GM18502 (cell line): ENCODE measurements at regions not wholly inside any gene's neighbourhood (a gene's known extent, or its start where the extent isn't known, plus 50 kb on each side); places are given as distances from the start of the nearest gene placed in this dataset.
A peak's percentile ranks its signal among the peaks of the same experiment; 100 is the strongest.
"Not testable (repeated sequence)": the region's sequence is repeated elsewhere in the genome, so short reads cannot be mapped to it uniquely, and the experiment has no call there.

ENCODE experiments used
- ATAC-seq: cut with Tn5 transposase; IDR thresholded peaks from one replicate; pipeline ENCODE4 v1.9.1; 2021; ENCODE audit warnings: mild to moderate bottlenecking; ENCODE audit not compliant: unreplicated experiment, poor library complexity

DNA sequence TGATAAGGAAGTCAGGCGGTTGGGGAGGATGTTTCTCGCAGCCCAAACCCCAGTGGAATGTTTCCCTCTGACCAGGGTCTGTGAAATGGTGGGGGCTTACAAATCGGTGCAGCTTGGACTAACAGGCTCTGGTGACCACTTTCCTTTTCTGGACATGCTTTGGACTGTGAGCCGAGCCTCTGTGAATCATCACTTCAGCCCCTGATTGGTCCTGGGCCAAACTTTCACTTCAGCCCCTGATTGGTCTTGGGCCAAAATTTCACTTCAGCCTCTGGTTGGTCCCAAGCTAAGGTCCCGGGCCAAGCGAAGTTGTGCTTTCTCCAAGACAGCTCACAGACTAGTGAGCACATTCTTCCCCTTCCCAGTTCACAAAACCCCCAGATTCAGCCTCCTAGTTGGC is 223.7 kb upstream of the ANKRD20A1 start:
- ATAC-seq = not testable (repeated sequence)

- peak; percentile 55 for ATAC-seq
These were observed 246.8 kb upstream of the ANKRD20A1 start for GRCh38 chr9:67611900-67612299.

DNA sequence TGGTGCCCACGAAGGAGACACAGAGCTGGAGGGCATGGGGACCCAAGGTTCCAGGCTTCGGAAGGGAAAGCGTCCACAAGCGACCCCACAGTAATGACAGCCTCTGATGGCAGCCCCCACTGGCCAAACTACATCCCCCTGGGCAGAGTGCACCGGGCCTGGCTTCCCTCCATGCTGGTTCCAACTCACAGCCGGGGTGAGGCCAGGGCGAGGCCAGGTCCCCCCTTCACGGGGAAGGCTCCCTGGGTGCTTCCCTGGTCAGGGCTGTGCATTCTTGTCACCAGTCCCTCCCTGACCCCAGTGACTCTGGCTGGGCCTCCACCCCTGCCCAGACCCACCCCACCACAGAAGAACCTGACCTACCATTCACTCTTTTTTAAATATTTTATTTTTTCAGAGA is 248.9 kb upstream of the ANKRD20A1 start:
- not testable (repeated sequence) for ATAC-seq

DNA sequence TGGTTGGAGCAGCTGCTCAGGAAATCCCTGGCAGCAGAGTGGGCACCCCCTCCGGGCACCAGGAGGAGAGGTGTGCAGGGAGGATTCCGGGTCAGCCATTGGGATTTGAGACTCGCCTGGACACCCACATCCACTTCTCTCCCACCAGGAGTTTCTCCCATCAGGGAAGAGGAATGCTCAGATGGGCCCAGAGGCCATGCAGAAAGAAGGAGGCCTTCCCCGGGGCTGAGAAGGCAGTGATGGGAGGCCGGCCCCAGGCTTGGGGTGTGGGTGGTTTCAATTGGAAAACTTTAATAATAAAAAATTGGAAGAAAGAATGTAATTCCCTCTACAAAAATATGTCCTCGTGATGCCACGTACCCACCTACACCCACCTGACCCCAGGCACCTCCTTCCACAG is 249.3 kb upstream of the ANKRD20A1 start:
- ATAC-seq = not testable (repeated sequence)

DNA sequence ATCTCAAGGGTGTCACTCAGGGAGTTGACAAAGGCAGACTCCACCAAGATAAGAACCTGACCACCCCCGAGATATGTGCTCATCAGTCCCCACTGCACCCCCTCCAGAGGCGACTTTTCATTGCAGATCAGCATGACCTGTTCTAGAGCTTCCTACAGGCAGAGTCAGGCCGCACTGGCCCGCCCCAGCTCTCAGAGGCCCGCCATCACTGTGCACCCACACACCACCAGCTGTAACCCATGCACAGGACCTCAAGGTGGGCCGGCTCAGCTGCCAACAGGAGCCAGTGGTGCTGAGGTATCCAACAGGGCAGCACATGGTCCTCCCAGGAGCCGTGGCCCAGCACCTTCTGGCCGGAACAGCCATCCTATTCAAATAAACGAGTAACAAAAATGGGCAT is 253.6 kb upstream of the ANKRD20A1 start:
- not testable (repeated sequence) for ATAC-seq

- not testable (repeated sequence) for ATAC-seq
These were observed 255.1 kb upstream of the ANKRD20A1 start for GRCh38 chr9:67603609-67604008.

GRCh38 chr9:67592424-67592823 is 266.3 kb upstream of the ANKRD20A1 start:
- ATAC-seq = not testable (repeated sequence)

DNA sequence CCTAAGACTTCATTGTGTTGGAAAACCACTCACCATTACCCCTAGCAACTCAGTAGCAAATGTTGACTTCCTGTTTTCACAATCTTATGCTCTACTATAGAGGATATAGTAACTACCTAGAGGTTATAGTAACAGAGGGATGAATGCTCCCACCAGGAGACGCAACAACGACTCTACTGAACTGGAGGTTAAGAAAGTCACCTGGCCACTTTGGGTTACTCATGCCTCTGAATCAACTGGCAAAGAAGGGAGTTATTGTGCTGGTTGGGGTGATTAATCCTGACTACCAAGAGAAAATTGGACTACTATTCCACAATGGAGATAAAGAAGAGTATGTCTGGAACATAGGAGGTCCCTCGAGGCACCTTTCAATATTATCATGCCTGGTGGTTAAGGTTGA is 302.9 kb upstream of the ANKRD20A1 start:
- ATAC-seq = not testable (repeated sequence)

DNA sequence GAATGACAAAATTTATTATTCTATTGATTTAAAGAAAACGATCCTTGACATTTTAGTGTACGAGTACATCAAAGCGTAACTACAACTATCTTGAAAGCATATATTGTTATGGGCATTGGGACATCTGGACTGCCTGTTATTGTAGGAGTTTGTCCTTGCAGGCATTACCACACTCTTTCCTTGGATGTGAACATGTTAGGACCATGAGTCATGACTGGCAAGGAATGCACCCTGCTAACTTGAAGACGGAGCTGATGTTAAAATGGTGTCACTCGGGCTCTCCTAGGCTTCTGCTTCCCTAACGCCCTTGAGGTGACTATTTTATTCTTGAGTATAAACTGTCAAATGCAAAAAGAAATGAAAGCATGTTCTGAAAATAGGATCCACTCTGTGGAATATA is 308.7 kb upstream of the ANKRD20A1 start:
- not testable (repeated sequence) for ATAC-seq

DNA sequence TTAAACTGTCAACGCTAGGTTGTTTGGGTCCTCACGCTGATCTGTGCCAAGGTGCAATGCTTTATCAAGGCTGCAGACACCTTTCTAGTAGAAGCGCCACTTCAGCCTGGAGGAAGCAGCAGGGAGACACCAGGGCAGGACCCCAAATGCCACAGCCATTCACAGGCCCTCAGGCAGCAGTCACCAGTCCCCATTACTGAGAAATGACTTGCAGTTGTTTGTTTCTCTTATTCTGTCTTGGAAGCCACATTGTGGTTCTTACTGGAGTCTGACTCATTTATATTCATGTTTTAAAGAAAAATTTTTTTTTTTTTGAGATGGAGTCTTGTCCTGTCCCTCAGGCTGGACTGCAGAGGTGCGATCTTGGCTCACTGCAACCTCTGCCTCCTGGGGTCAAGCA is 328.9 kb upstream of the ANKRD20A1 start:
- ATAC-seq = not testable (repeated sequence)

DNA sequence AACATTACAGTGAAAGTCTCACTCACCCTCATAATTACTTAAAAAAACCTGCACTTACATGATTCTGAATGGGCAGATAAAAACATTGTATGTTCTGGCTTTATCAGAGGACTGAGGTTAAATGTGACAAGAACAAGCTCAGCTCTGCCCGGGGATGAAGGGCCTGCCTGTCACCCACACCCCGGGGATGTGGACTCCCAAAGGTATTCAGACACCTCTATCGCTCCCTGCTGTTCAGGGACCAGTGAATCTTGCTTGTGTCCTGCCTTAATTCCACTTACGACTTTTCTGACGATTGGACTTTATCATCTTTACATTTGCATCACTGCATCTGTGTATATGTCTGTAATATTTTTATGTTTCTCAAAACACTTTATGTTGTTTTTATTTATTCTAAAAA is 341.8 kb upstream of the ANKRD20A1 start:
- not testable (repeated sequence) for ATAC-seq

GRCh38 chr9:67514587-67514986 is 344.1 kb upstream of the ANKRD20A1 start:
- not testable (repeated sequence) for ATAC-seq

DNA sequence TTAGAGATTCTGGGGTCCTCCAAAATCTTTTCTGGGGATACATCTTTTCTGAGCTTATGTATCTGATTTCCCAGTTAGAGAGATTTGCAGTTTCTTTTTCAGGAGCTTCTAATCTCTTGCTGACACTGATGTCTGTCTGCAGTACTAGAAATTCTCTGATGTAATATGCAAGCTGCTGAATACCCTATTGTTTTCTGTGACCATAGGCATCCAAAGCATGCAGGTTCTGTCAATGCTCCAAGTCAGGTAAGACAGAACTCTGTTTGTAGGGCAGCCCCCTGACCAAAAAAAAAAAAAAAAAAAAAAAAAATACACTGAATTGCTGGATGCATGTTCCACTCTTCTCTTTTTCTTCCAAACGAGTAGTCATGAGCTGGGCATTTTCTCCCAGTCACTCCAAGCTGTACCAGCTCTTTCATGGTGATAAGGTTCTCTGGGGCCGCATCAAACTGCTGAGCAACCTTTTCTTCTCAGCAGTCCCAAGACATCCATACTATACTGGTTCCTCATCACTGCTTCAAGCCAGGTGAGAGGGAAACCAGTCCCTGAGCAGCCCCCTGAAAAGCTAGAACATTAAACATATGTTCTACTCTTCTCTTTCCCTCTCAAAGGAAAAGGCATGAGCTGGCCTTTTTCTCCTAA is 354.9 kb upstream of the ANKRD20A1 start:
- not testable (repeated sequence) for ATAC-seq

GRCh38 chr9:67492028-67492427 is 366.7 kb upstream of the ANKRD20A1 start:
- not testable (repeated sequence) for ATAC-seq

- not testable (repeated sequence) for ATAC-seq
These were observed 381.3 kb upstream of the ANKRD20A1 start for GRCh38 chr9:67477465-67477864.

- ATAC-seq = not testable (repeated sequence)
These were observed 388.0 kb upstream of the ANKRD20A1 start for GRCh38 chr9:67470739-67471138.

DNA sequence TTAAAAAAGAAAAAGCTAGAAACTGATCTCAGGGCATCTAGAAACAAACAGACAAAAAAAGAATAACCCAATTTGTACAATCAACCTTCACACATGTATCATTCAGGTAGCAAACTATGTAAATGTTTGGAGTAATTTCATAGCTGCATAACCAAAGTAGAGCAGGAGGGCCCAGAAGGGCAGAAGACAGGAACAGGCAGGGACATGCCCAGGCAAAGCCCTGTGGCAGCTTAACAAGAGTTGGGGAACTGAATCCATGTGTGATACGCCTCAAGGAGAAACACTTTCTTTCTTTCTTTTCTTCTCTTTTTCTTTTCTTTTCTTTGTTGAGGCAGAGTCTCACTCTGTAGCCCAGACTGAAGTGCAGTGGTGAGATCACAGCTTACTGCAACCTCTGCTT is 390.4 kb upstream of the ANKRD20A1 start:
- peak; percentile 70 for ATAC-seq

- ATAC-seq = not testable (repeated sequence)
These were observed 396.7 kb upstream of the ANKRD20A1 start for GRCh38 chr9:67461796-67462757.

GRCh38 chr9:67452941-67453340 is 405.8 kb upstream of the ANKRD20A1 start:
- ATAC-seq = not testable (repeated sequence)

- ATAC-seq = not testable (repeated sequence)
These were observed 416.4 kb upstream of the ANKRD20A1 start for GRCh38 chr9:67442313-67442712.

DNA sequence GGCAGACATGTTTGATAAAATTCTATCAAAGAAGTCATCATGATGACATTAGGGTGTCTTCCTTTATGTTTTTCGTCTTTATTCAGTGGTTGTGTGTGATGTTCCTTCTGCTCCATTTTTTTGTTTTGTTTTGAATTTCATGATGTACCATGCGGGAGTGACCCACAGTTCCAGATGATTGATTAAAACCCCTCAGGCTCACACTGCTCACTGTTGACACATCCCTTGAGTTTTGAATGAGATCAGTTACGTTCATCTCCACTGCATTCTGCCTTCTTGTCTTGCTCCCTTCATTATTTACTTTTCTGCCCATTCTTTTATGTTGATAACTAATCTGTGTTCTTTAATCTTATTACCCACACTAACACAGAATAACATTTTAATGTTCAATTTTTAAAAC is 421.7 kb upstream of the ANKRD20A1 start:
- not testable (repeated sequence) for ATAC-seq
